ENCODE measurements at regions not wholly inside any gene's neighbourhood (a gene's known extent, or its start where the extent isn't known, plus 50 kb on each side); places are given as distances from the start of the nearest gene placed in this dataset.

DNA sequence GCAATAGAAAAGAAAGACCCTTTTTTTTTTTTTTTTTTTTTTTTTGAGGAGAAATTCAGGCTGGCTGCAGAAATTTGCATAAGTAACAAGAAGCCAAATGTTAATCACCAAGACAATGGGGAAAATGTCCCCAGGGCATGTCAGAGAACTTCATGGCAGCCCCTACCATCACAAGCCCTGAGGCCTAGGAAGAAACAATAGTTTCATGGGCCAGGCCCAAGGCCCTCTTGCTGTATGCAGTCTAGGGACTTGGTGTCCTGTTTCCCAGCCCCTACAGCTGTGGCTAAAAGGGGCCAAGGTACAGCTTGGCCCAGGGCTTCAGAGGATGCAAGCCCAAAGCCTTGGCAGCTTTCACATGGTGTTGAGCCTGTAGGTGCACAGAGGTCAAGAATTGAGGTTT is 88.4 kb upstream of the TPP2 start:
- TF ChIP-seq KAT2A (conservative IDR thresholded peaks at IDR 0.05; ENCODE audit: control insufficient read depth, low read depth, low read length) (no peak), SMC3 (IDR thresholded peaks at IDR 0.05; ENCODE audit: borderline replicate concordance, low read length) (no peak), NFYA (IDR thresholded peaks at IDR 0.05; ENCODE audit: borderline replicate concordance, low read depth, low read length) (no peak), RCOR1 (conservative IDR thresholded peaks at IDR 0.05; ENCODE audit: low read depth, low read length) (no peak), HDAC2 (IDR thresholded peaks at IDR 0.05) (no peak), ZNF274 (IDR thresholded peaks at IDR 0.05; ENCODE audit: insufficient read depth, insufficient read length) (no peak), SMARCA5 (IDR thresholded peaks at IDR 0.05) (no peak), CREM (IDR thresholded peaks at IDR 0.05; ENCODE audit: low read depth) (no peak), BRCA1 (IDR thresholded peaks at IDR 0.05; ENCODE audit: low read depth, low read length) (no peak), HDAC6 (IDR thresholded peaks at IDR 0.05; ENCODE audit: unreplicated experiment) (no peak), IRF4 (IDR thresholded peaks at IDR 0.05; ENCODE audit: low read depth, low read length) (no peak)
- TF ChIP-seq, protein P1, sequence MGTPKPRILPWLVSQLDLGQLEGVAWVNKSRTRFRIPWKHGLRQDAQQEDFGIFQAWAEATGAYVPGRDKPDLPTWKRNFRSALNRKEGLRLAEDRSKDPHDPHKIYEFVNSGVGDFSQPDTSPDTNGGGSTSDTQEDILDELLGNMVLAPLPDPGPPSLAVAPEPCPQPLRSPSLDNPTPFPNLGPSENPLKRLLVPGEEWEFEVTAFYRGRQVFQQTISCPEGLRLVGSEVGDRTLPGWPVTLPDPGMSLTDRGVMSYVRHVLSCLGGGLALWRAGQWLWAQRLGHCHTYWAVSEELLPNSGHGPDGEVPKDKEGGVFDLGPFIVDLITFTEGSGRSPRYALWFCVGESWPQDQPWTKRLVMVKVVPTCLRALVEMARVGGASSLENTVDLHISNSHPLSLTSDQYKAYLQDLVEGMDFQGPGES (IDR thresholded peaks at IDR 0.05), result no peak
- TF ChIP-seq, protein P2, sequence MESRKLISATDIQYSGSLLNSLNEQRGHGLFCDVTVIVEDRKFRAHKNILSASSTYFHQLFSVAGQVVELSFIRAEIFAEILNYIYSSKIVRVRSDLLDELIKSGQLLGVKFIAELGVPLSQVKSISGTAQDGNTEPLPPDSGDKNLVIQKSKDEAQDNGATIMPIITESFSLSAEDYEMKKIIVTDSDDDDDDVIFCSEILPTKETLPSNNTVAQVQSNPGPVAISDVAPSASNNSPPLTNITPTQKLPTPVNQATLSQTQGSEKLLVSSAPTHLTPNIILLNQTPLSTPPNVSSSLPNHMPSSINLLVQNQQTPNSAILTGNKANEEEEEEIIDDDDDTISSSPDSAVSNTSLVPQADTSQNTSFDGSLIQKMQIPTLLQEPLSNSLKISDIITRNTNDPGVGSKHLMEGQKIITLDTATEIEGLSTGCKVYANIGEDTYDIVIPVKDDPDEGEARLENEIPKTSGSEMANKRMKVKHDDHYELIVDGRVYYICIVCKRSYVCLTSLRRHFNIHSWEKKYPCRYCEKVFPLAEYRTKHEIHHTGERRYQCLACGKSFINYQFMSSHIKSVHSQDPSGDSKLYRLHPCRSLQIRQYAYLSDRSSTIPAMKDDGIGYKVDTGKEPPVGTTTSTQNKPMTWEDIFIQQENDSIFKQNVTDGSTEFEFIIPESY (IDR thresholded peaks at IDR 0.05), result no peak
- TF ChIP-seq, protein P3, sequence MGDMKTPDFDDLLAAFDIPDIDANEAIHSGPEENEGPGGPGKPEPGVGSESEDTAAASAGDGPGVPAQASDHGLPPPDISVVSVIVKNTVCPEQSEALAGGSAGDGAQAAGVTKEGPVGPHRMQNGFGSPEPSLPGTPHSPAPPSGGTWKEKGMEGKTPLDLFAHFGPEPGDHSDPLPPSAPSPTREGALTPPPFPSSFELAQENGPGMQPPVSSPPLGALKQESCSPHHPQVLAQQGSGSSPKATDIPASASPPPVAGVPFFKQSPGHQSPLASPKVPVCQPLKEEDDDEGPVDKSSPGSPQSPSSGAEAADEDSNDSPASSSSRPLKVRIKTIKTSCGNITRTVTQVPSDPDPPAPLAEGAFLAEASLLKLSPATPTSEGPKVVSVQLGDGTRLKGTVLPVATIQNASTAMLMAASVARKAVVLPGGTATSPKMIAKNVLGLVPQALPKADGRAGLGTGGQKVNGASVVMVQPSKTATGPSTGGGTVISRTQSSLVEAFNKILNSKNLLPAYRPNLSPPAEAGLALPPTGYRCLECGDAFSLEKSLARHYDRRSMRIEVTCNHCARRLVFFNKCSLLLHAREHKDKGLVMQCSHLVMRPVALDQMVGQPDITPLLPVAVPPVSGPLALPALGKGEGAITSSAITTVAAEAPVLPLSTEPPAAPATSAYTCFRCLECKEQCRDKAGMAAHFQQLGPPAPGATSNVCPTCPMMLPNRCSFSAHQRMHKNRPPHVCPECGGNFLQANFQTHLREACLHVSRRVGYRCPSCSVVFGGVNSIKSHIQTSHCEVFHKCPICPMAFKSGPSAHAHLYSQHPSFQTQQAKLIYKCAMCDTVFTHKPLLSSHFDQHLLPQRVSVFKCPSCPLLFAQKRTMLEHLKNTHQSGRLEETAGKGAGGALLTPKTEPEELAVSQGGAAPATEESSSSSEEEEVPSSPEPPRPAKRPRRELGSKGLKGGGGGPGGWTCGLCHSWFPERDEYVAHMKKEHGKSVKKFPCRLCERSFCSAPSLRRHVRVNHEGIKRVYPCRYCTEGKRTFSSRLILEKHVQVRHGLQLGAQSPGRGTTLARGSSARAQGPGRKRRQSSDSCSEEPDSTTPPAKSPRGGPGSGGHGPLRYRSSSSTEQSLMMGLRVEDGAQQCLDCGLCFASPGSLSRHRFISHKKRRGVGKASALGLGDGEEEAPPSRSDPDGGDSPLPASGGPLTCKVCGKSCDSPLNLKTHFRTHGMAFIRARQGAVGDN (IDR thresholded peaks at IDR 0.05), result no peak
- TF ChIP-seq, protein P4, sequence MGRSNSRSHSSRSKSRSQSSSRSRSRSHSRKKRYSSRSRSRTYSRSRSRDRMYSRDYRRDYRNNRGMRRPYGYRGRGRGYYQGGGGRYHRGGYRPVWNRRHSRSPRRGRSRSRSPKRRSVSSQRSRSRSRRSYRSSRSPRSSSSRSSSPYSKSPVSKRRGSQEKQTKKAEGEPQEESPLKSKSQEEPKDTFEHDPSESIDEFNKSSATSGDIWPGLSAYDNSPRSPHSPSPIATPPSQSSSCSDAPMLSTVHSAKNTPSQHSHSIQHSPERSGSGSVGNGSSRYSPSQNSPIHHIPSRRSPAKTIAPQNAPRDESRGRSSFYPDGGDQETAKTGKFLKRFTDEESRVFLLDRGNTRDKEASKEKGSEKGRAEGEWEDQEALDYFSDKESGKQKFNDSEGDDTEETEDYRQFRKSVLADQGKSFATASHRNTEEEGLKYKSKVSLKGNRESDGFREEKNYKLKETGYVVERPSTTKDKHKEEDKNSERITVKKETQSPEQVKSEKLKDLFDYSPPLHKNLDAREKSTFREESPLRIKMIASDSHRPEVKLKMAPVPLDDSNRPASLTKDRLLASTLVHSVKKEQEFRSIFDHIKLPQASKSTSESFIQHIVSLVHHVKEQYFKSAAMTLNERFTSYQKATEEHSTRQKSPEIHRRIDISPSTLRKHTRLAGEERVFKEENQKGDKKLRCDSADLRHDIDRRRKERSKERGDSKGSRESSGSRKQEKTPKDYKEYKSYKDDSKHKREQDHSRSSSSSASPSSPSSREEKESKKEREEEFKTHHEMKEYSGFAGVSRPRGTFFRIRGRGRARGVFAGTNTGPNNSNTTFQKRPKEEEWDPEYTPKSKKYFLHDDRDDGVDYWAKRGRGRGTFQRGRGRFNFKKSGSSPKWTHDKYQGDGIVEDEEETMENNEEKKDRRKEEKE (IDR thresholded peaks at IDR 0.05), result no peak
- RAD21 ChIA-PET (ENCODE audit: unreplicated experiment), result no interaction called here
- SMC1A ChIA-PET (ENCODE audit: uncharacterized antibody, unreplicated experiment), result no interaction called here
- Histone ChIP-seq H3K79me2 (ENCODE audit: control insufficient read depth, insufficient read depth, low read length) (no peaks in the 10 kb centered on the region), H3K36me3 (ENCODE audit: control insufficient read depth in 2 of 2, insufficient read depth in 2 of 2, low read length in 1 of 2) (no peaks in the 10 kb centered on the region), H3K4me1 (ENCODE audit: control insufficient read depth, insufficient read depth, low read length) (no peaks in the 10 kb centered on the region), H4K20me1 (ENCODE audit: control insufficient read depth, insufficient read depth) (no peaks in the 10 kb centered on the region), H3K4me3 (no peak overlapping the region), H3K9ac (ENCODE audit: control insufficient read depth, insufficient read depth, low read length) (no peak overlapping the region), H3K4me2 (ENCODE audit: control insufficient read depth, insufficient read depth) (no peak overlapping the region), H2AFZ (ENCODE audit: control insufficient read depth, low read depth, low read length) (no peak overlapping the region), H3K27me3 (replicated peaks in 1 of 2; ENCODE audit: control insufficient read depth in 2 of 2, insufficient read depth in 2 of 2, low read length in 1 of 2) (no peaks in the 10 kb centered on the region), H3K27ac (ENCODE audit: control insufficient read depth, insufficient read depth) (no peak overlapping the region), H3K9me3 (replicated peaks; ENCODE audit: control insufficient read depth, insufficient read depth, low read length) (no peaks in the 10 kb centered on the region)
- CTCF ChIA-PET, result no interaction called here
- no TSS peak for BruUV-seq (replicated peaks)
- in situ Hi-C loops (cut with MboI), result no loop called here
- POLR2A ChIA-PET, result no interaction called here
- intact Hi-C loops (cut with micrococcal nuclease; ENCODE audit: unreplicated experiment), result no loop called here
- DNase-seq (ENCODE audit: low read depth, low spot score) (no peak), FAIRE-seq (no peak), ATAC-seq (no peak)
